WERI-Rb-1 (cell line): ENCODE measurements at regions not wholly inside any gene's neighbourhood (a gene's known extent, or its start where the extent isn't known, plus 50 kb on each side); places are given as distances from the start of the nearest gene placed in this dataset.
"Not testable (repeated sequence)": the region's sequence is repeated elsewhere in the genome, so short reads cannot be mapped to it uniquely, and the experiment has no call there.

Source experiments
- DNase-seq: peaks from one replicate; pipeline ENCODE4 v3.0.0-alpha.2; 2020
- H3K27ac ChIP-seq: fragments of 250-450 bp; sonication (Bioruptor Pico); 2 replicates; pipeline ENCODE4 v1.5.1; 2020; ENCODE audit warnings: mild to moderate bottlenecking, moderate library complexity
- H3K27me3 ChIP-seq: fragments of 250-450 bp; sonication (Bioruptor Pico); 2 replicates; pipeline ENCODE4 v1.5.1; 2021; ENCODE audit warnings: mild to moderate bottlenecking, low read depth, moderate library complexity; ENCODE audit not compliant: insufficient read depth, severe bottlenecking
- H3K36me3 ChIP-seq: fragments of 250-450 bp; sonication (Bioruptor Pico); 2 replicates; pipeline ENCODE4 v1.5.1; 2020; ENCODE audit warnings: mild to moderate bottlenecking, moderate library complexity
- H3K4me3 ChIP-seq: 2 replicates; pipeline ENCODE4 v1.5.1; 2011; ENCODE audit warnings: low read depth, mild to moderate bottlenecking, control low read depth, low read length
- H3K9me3 ChIP-seq: fragments of 250-450 bp; sonication (Bioruptor Pico); 2 replicates; pipeline ENCODE4 v1.5.1; 2021; ENCODE audit warnings: mild to moderate bottlenecking, moderate library complexity; ENCODE audit not compliant: severe bottlenecking
- TF ChIP-seq, protein P1 (sequence below): IDR thresholded peaks from 2 replicates; pipeline ENCODE4 v1.5.1; 2011; ENCODE audit warnings: low read depth, mild to moderate bottlenecking, control low read depth, inconsistent platforms, low read length

DNA sequence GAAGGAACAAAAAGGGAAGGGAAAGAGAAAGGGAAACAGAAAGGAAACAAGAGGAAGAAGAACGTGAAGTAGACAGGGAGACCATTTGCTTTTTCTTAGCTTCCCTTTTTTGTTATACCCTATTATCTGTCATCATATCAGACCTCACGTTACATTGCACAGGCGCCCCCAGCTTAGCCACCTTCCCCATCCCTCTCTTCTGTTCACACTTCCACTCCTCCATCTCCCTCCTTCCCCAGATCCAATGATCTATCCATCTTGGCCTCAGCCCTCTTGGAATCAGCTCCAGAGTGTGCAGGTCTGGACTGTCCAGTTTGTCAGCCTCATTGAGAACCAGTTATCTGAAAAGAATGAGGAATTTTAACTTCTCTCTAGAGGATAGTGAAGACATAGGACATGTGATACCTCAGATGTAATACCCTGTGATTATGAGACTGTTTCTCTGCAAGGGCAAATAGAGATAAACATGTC lies 101.1 kb upstream of the ERRFI1 start:
- H3K4me3 ChIP-seq = no peak overlapping the region

DNA sequence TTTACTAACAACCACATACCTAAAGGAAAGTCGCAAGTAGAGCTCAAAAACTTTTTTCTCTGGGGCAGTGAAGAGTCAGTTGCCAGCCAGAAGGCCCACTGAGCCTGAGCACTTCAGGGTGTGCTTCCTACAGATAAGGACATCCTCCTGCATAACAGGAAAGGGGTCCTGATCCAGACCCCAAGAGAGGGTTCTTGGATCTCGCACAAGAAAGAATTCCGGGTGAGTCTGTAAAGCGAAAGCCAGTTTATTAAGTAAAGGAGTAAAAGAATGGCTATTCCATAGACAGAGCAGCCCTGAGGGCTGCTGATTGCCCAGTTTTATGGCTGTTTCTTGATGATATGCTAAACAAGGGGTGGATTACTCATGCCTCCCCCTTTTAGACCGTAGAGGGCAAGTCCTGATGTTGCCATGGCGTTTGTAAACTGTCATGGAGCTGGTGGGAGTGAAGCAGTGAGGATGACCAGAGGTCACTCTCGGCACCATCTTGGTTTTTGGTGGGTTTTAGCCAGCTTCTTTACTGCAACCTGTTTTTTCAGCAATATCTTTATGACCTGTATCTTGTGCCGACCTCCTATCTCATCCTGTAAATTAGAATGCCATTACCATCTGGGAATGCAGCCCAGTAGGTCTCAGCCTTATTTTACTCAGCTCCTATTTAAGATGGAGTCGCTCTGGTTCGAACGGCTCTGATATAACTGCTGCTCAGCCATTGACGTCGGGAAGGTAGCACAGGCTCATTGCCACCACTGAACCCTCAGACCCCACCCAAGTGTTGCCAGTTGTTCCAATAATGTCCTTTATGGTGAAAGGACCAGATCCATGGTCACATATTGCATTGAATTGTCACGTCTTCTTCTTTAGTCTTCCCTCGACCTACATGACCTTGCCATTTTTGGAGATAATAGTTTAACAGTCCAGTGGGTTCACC lies 96.6 kb upstream of the ERRFI1 start:
- Histone ChIP-seq H3K4me3 (no peak overlapping the region), H3K27me3 (no peaks in the 10 kb centered on the region), H3K27ac (no peak overlapping the region), H3K36me3 (no peaks in the 10 kb centered on the region), H3K9me3 (no peaks in the 10 kb centered on the region)
- TF ChIP-seq, protein P1, sequence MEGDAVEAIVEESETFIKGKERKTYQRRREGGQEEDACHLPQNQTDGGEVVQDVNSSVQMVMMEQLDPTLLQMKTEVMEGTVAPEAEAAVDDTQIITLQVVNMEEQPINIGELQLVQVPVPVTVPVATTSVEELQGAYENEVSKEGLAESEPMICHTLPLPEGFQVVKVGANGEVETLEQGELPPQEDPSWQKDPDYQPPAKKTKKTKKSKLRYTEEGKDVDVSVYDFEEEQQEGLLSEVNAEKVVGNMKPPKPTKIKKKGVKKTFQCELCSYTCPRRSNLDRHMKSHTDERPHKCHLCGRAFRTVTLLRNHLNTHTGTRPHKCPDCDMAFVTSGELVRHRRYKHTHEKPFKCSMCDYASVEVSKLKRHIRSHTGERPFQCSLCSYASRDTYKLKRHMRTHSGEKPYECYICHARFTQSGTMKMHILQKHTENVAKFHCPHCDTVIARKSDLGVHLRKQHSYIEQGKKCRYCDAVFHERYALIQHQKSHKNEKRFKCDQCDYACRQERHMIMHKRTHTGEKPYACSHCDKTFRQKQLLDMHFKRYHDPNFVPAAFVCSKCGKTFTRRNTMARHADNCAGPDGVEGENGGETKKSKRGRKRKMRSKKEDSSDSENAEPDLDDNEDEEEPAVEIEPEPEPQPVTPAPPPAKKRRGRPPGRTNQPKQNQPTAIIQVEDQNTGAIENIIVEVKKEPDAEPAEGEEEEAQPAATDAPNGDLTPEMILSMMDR = no peak
- DNase-seq = no peak

More for the DNA sequence above, 101.1 kb upstream of the ERRFI1 start:
- H3K9me3 ChIP-seq = no peaks in the 10 kb centered on the region
- H3K27me3 ChIP-seq = no peaks in the 10 kb centered on the region
- DNase-seq = no peak
- H3K27ac ChIP-seq = no peak overlapping the region
- TF ChIP-seq, protein P1 = no peak
- no peaks in the 10 kb centered on the region for H3K36me3 ChIP-seq

DNA sequence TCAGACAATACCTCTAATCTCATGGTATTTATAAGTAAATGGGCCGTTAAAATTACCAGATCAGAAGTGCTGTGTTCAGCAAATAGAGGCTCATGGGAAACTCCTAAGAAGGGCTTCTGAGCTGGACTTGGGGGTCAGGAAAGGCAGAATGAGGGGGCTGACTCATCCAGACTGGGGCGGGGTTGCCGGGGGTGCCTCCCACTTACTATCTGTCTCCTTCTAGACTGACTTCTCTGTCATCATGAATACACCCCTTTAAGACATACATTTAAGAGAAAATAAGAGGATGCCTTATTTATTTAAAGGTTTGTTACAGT lies 96.0 kb upstream of the ERRFI1 start:
- Histone ChIP-seq H3K36me3 (no peaks in the 10 kb centered on the region), H3K9me3 (no peaks in the 10 kb centered on the region), H3K27me3 (no peaks in the 10 kb centered on the region), H3K4me3 (no peak overlapping the region), H3K27ac (no peak overlapping the region)
- TF ChIP-seq, protein P1 = no peak
- no peak for DNase-seq

DNA sequence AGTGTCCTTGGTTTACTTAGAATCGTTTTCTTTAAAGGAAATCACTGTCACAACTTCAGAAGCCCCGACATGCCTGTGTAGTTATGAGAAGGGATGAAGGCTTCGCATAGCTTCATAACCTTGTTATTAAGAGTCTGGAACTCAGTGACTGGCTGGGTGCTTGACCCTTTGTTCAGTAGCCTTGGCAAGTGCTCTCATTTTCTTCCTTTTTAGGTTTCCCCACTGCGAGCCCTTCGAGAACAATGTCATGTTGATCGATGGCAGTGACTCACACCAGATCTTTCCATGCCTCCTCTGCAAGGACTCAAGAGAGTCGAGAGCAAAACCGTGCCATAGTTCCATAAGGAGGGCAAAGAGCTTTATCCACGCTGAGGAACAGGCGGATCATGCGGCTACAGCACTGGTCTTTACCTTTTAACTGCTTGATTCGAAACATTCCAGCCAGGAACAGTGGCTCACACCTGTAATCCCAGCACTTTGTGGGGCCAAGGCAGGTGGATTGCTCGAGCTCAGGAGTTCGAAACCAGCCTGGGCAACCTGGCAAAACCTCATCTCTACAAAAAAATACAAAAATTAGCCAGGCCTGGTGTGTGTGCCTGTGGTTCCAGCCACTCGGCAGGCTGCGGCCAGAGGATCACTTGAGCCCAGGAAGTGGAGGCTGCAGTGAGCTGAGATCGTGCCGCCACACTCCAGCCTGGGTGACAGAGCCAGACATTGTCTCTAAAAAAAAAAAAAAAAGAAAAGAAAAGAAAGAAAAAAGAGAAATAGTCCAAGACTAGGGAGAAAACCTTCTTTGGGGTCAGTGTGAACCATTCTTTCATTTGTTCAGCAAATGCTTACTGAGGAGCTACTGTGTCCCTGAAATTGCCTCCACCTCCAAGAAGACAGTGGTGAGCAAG lies 95.4 kb upstream of the ERRFI1 start:
- no peak for DNase-seq
- no peaks in the 10 kb centered on the region for H3K27me3 ChIP-seq
- TF ChIP-seq, protein P1 = no peak
- no peaks in the 10 kb centered on the region for H3K36me3 ChIP-seq
- H3K9me3 ChIP-seq = no peaks in the 10 kb centered on the region
- H3K4me3 ChIP-seq = no peak overlapping the region
- no peak overlapping the region for H3K27ac ChIP-seq

DNA sequence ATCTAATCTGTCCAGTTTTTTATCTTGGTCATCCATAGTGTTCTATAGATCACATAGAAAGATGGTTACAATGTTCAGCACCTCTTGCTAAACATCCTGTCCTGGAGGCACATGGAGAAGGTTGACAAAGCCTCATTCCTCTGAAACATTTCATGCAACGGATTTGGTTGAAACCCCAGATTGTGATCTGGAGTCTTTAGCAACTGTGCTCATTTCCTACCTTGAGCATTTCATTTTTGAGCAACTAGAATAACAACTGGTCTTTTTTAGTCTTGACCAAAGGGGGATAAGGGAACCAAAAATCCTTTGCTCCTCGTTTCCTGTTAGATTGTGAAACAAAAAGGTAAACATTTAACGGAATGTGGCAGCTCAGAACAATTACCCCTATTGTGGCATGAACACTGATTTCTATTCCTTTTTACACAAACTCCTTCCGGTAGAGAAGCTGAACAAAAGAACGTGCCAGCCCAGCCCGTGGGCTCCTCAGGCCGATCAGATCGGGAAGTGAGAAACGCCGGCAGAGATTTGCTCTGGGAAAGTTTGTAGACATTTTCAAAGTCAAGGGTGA lies 94.7 kb upstream of the ERRFI1 start:
- H3K9me3 ChIP-seq = no peaks in the 10 kb centered on the region
- no peaks in the 10 kb centered on the region for H3K27me3 ChIP-seq
- H3K36me3 ChIP-seq = no peaks in the 10 kb centered on the region
- no peak overlapping the region for H3K4me3 ChIP-seq
- no peak overlapping the region for H3K27ac ChIP-seq
- DNase-seq = no peak
- TF ChIP-seq, protein P1 = no peak

DNA sequence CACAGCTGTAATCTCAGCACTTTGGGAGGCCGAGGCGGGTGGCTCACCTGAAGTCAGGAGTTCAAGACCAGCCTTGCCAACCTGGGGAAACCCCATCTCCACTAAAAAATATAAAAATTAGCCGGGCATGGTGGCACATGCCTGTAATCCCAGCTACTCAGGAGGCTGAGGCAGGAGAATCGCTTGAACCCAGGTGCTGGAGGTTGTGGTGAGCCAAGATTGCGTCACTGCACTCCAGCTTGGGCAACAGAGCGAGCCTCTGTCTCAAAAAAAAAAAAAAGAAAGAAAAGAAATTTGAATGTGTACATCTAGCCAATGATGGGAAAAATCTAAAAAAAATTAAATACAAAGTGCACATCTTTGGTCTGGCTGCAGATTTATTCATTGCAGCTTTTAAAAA lies 92.6 kb upstream of the ERRFI1 start:
- not testable (repeated sequence) for H3K27me3 ChIP-seq, H3K27ac ChIP-seq, DNase-seq

More for the DNA sequence above, 92.6 kb upstream of the ERRFI1 start:
- not testable (repeated sequence) for H3K36me3 ChIP-seq, H3K9me3 ChIP-seq, H3K4me3 ChIP-seq
